ENCODE measurements at regions not wholly inside any gene's neighbourhood (a gene's known extent, or its start where the extent isn't known, plus 50 kb on each side); places are given as distances from the start of the nearest gene placed in this dataset.

- DNase-seq, result peak in 3 of 4 experiments; percentile 17 to 41 (median 29)
Observed at GRCh38 chr3:15151166-15151565, 52.2 kb upstream of the RBSN start.

GRCh38 chr3:15152184-15152583 lies 53.2 kb upstream of the RBSN start:
- DNase-seq, result no peak

GRCh38 chr3:15153103-15153502 lies 52.9 kb upstream of the CAPN7 start:
- no peak for DNase-seq

GRCh38 chr3:15154326-15154725 lies 51.7 kb upstream of the CAPN7 start:
- DNase-seq, result no peak

DNA sequence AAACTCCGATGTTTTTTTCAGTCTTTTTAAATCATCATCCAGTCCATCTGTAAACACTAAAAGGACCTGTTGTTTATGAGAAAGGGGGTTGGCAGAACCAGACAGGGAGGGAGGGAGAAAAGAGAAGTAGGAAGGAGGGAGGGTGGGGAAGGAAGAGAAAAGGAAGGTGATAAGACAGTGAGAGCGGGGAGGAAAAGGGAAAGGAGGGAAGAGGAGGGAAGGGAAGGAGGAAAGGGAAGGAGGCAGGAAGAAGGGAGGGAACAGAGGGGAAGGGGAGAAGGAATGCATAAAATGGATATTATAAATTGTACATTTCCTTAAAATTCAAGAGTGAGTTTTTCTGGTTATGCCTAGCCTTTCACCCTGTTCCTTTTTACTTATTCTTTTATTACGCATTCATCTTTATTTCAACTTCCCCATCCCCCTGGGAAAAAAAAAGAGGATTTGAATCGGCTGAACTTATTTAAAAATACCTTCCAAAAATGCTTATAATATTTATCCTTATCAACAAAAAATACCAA lies 50.1 kb upstream of the CAPN7 start:
- no peak for DNase-seq
